ENCODE measurements at regions not wholly inside any gene's neighbourhood (a gene's known extent, or its start where the extent isn't known, plus 50 kb on each side); places are given as distances from the start of the nearest gene placed in this dataset.

DNA sequence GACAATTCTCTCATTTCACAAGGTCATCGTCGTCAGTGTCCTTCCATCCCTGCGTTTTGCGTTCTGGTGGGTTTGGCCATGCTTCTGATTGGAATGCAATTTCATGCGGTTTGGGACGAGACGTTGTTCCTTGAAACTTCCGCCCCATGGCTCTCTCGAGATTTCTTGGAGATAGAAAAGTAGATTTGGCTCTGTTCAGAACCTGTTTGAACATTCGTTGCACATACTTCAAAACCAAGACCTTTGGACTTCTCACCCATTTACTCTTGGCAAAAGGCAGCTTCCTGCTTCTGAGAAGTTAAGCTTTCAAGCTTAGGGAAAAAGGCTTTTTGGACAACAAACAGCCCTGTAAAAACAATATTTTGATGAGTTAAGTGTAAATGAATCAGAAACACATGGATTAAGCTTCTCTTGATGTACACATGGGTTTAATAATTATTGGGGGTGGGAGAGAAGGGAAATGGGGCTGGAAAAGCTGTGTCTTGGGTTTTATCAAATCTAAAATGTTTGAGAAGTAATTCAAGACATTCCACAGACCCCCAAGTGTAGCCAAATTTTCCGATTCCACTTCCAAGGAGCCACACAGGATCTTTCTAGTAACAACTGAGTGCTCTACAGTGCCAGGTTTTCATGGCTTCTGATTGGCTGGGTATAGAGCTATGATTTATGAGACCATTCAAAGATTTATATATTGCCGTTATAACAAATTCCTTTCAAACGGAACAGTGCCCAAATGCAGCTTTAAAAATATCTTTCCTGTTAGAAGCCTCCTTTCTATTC lies 467.2 kb downstream of the MED13L start:
- no peak for ATAC-seq
- TF ChIP-seq GLIS3 (CRISPR knock-in tag; IDR thresholded peaks at IDR 0.05) (no peak), ZNF8 (CRISPR knock-in tag; IDR thresholded peaks at IDR 0.05) (no peak), ZFP30 (CRISPR knock-in tag; IDR thresholded peaks at IDR 0.05) (no peak), TOX (CRISPR knock-in tag; IDR thresholded peaks at IDR 0.05; ENCODE audit: borderline replicate concordance) (no peak)

- TF ChIP-seq PPARA (CRISPR knock-in tag; IDR thresholded peaks at IDR 0.05; ENCODE audit: borderline replicate concordance) (no peak), ZNF70 (CRISPR knock-in tag; IDR thresholded peaks at IDR 0.05) (no peak), ZC3H10 (CRISPR knock-in tag; IDR thresholded peaks at IDR 0.05) (no peak), OSR1 (CRISPR knock-in tag; IDR thresholded peaks at IDR 0.05) (no peak), ZFP30 (CRISPR knock-in tag; IDR thresholded peaks at IDR 0.05) (no peak), ZFP3 (CRISPR knock-in tag; IDR thresholded peaks at IDR 0.05) (no peak), ZNF565 (CRISPR knock-in tag; conservative IDR thresholded peaks at IDR 0.05; ENCODE audit: low read depth) (no peak), ARNTL (CRISPR knock-in tag; IDR thresholded peaks at IDR 0.05; ENCODE audit: borderline replicate concordance, low read depth) (no peak), TCF4 (CRISPR knock-in tag; IDR thresholded peaks at IDR 0.05; ENCODE audit: borderline replicate concordance) (no peak)
- TF ChIP-seq, protein P1, sequence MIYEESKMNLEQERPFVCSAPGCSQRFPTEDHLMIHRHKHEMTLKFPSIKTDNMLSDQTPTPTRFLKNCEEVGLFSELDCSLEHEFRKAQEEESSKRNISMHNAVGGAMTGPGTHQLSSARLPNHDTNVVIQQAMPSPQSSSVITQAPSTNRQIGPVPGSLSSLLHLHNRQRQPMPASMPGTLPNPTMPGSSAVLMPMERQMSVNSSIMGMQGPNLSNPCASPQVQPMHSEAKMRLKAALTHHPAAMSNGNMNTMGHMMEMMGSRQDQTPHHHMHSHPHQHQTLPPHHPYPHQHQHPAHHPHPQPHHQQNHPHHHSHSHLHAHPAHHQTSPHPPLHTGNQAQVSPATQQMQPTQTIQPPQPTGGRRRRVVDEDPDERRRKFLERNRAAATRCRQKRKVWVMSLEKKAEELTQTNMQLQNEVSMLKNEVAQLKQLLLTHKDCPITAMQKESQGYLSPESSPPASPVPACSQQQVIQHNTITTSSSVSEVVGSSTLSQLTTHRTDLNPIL (CRISPR knock-in tag; IDR thresholded peaks at IDR 0.05; ENCODE audit: low read depth) = no peak
- TF ChIP-seq, protein P2, sequence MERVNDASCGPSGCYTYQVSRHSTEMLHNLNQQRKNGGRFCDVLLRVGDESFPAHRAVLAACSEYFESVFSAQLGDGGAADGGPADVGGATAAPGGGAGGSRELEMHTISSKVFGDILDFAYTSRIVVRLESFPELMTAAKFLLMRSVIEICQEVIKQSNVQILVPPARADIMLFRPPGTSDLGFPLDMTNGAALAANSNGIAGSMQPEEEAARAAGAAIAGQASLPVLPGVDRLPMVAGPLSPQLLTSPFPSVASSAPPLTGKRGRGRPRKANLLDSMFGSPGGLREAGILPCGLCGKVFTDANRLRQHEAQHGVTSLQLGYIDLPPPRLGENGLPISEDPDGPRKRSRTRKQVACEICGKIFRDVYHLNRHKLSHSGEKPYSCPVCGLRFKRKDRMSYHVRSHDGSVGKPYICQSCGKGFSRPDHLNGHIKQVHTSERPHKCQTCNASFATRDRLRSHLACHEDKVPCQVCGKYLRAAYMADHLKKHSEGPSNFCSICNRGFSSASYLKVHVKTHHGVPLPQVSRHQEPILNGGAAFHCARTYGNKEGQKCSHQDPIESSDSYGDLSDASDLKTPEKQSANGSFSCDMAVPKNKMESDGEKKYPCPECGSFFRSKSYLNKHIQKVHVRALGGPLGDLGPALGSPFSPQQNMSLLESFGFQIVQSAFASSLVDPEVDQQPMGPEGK (CRISPR knock-in tag; IDR thresholded peaks at IDR 0.05; ENCODE audit: borderline replicate concordance) = no peak
- ATAC-seq = no peak
Measured at GRCh38 chr12:115806000-115806399, 471.5 kb downstream of the MED13L start.

DNA sequence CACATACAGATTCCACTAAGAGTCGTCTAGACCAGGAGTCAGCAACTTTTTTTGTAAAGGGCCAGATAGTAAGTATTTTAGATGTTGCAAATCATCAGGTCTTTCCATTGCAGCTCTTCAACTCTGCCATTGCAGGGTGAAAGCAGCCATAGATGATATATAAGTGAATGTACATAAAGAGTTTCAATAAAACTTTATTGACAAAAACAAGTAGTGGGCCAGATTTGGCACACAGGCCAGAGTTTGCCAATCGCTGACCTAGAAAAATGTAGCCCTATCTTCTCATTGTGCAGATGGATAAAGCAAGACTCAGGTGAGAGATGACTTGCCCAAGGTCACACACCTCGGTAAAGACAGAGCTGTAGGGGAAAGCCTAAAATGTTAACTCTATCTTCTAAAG lies 474.7 kb downstream of the MED13L start:
- TF ChIP-seq GLIS3 (CRISPR knock-in tag; IDR thresholded peaks at IDR 0.05) = no peak
- TF ChIP-seq ZFP30 (CRISPR knock-in tag; IDR thresholded peaks at IDR 0.05) = no peak
- TF ChIP-seq OSR1 (CRISPR knock-in tag; IDR thresholded peaks at IDR 0.05) = no peak
- TF ChIP-seq ZNF565 (CRISPR knock-in tag; conservative IDR thresholded peaks at IDR 0.05; ENCODE audit: low read depth) = no peak
- no peak for TF ChIP-seq TCF4 (CRISPR knock-in tag; IDR thresholded peaks at IDR 0.05; ENCODE audit: borderline replicate concordance)
- no peak for TF ChIP-seq RARB (CRISPR knock-in tag; IDR thresholded peaks at IDR 0.05)
- TF ChIP-seq, protein P3, sequence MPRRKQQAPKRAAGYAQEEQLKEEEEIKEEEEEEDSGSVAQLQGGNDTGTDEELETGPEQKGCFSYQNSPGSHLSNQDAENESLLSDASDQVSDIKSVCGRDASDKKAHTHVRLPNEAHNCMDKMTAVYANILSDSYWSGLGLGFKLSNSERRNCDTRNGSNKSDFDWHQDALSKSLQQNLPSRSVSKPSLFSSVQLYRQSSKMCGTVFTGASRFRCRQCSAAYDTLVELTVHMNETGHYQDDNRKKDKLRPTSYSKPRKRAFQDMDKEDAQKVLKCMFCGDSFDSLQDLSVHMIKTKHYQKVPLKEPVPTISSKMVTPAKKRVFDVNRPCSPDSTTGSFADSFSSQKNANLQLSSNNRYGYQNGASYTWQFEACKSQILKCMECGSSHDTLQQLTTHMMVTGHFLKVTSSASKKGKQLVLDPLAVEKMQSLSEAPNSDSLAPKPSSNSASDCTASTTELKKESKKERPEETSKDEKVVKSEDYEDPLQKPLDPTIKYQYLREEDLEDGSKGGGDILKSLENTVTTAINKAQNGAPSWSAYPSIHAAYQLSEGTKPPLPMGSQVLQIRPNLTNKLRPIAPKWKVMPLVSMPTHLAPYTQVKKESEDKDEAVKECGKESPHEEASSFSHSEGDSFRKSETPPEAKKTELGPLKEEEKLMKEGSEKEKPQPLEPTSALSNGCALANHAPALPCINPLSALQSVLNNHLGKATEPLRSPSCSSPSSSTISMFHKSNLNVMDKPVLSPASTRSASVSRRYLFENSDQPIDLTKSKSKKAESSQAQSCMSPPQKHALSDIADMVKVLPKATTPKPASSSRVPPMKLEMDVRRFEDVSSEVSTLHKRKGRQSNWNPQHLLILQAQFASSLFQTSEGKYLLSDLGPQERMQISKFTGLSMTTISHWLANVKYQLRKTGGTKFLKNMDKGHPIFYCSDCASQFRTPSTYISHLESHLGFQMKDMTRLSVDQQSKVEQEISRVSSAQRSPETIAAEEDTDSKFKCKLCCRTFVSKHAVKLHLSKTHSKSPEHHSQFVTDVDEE (CRISPR knock-in tag; IDR thresholded peaks at IDR 0.05) = no peak
- TF ChIP-seq CSDC2 (CRISPR knock-in tag; IDR thresholded peaks at IDR 0.05) = no peak
- no peak for TF ChIP-seq ZFP3 (CRISPR knock-in tag; IDR thresholded peaks at IDR 0.05)
- TF ChIP-seq ZNF70 (CRISPR knock-in tag; IDR thresholded peaks at IDR 0.05) = no peak
- TF ChIP-seq ZNF8 (CRISPR knock-in tag; IDR thresholded peaks at IDR 0.05) = no peak
- TF ChIP-seq BACH2 (CRISPR knock-in tag; IDR thresholded peaks at IDR 0.05; ENCODE audit: borderline replicate concordance) = no peak
- no peak for TF ChIP-seq ISL1 (CRISPR knock-in tag; IDR thresholded peaks at IDR 0.05)
- TF ChIP-seq, protein P4, sequence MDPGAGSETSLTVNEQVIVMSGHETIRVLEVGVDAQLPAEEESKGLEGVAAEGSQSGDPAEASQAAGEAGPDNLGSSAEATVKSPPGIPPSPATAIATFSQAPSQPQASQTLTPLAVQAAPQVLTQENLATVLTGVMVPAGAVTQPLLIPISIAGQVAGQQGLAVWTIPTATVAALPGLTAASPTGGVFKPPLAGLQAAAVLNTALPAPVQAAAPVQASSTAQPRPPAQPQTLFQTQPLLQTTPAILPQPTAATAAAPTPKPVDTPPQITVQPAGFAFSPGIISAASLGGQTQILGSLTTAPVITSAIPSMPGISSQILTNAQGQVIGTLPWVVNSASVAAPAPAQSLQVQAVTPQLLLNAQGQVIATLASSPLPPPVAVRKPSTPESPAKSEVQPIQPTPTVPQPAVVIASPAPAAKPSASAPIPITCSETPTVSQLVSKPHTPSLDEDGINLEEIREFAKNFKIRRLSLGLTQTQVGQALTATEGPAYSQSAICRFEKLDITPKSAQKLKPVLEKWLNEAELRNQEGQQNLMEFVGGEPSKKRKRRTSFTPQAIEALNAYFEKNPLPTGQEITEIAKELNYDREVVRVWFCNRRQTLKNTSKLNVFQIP (CRISPR knock-in tag; IDR thresholded peaks at IDR 0.05; ENCODE audit: borderline replicate concordance, low read depth) = no peak
- TF ChIP-seq, protein P1 (CRISPR knock-in tag; IDR thresholded peaks at IDR 0.05; ENCODE audit: low read depth) = no peak
- ATAC-seq = no peak
